C4-2B (cell line): ENCODE measurements at regions not wholly inside any gene's neighbourhood (a gene's known extent, or its start where the extent isn't known, plus 50 kb on each side); places are given as distances from the start of the nearest gene placed in this dataset.

Source experiments
- ZFX ChIP-seq: fragments of 450-650 bp; IDR thresholded peaks from 2 replicates; pipeline ENCODE4 v1.6.1; 2017
- TF ChIP-seq, protein P1 (sequence below): fragments of 450-650 bp; conservative IDR thresholded peaks from 2 replicates; pipeline ENCODE4 v1.5.1; 2017; ENCODE audit warnings: mild to moderate bottlenecking

DNA sequence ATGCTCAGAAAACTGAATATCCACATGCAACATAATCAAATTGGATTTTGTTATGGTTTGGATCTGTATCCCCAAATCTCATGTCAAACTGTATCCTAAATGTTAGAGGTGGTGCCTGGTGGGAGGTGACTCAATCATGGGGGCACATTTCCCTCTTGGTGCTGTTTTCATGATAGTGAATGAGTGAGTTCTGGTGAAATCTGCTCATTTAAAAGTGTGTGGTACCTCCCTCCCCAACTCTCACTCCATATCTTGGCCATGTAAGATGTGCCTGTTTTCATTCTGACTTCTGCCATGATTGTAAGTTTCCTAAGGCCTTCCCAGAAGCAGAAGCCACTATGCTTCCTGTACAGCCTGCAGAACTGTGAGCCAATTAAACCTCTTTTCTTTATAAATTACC lies 239.6 kb upstream of the KLF14 start:
- TF ChIP-seq, protein P1, sequence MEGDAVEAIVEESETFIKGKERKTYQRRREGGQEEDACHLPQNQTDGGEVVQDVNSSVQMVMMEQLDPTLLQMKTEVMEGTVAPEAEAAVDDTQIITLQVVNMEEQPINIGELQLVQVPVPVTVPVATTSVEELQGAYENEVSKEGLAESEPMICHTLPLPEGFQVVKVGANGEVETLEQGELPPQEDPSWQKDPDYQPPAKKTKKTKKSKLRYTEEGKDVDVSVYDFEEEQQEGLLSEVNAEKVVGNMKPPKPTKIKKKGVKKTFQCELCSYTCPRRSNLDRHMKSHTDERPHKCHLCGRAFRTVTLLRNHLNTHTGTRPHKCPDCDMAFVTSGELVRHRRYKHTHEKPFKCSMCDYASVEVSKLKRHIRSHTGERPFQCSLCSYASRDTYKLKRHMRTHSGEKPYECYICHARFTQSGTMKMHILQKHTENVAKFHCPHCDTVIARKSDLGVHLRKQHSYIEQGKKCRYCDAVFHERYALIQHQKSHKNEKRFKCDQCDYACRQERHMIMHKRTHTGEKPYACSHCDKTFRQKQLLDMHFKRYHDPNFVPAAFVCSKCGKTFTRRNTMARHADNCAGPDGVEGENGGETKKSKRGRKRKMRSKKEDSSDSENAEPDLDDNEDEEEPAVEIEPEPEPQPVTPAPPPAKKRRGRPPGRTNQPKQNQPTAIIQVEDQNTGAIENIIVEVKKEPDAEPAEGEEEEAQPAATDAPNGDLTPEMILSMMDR: no peak
- no peak for TF ChIP-seq ZFX
